ENCODE measurements at regions not wholly inside any gene's neighbourhood (a gene's known extent, or its start where the extent isn't known, plus 50 kb on each side); places are given as distances from the start of the nearest gene placed in this dataset.

DNA sequence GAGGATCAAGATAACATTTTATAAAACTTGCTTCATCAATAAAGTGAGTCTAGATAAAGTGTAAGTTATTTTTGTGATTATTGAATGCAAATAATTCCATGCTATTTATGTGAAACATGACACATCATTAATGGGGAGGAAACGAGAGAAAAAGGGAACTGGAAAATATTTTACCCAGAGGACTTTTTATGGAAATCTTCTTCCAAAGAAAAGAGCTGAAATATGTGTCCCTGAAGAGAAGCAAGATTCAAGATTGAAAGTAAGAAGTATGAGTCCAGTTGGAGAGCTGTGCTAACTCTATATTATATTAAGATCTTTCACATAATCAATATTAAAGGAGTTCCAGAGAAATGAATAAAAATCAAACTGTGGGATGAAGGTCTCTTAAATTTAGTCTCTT is 1361.8 kb downstream of the GATA3 start:
- no peak for TF ChIP-seq CTCF (IDR thresholded peaks at IDR 0.05; ENCODE audit: low read depth, low read length, missing control alignments)
- no peak for DNase-seq (ENCODE audit: extremely low read depth, low read depth)
- no peak overlapping the region for H3K4me3 ChIP-seq (replicated peaks; ENCODE audit: low read depth, low read length)

DNA sequence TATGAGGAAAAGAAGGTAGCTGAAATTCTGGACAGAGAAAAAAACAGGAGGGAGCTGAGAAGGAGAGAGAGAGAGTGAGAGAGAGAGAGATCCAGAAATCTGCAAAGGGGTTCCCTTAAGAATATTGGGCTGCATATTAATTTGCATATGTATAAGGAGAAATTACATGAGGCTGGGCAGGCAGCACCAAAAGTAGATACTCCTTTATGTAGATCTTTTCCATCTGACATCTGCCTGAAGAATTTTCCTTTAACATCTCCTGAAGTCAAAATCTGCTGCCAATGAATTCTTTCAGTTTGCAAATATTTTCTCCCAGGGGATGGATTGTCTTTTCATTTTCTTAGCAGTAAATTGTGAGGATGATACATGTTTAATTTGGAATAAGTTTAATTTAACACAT is 1365.3 kb downstream of the GATA3 start:
- DNase-seq (ENCODE audit: extremely low read depth, low read depth) = no peak
- no peak for TF ChIP-seq CTCF (IDR thresholded peaks at IDR 0.05; ENCODE audit: low read depth, low read length, missing control alignments)
- H3K4me3 ChIP-seq (replicated peaks; ENCODE audit: low read depth, low read length) = no peak overlapping the region

GRCh38 chr10:9427209-9427608 is 1372.7 kb downstream of the GATA3 start:
- no peak for TF ChIP-seq CTCF (IDR thresholded peaks at IDR 0.05; ENCODE audit: low read depth, low read length, missing control alignments)
- H3K4me3 ChIP-seq (replicated peaks; ENCODE audit: low read depth, low read length) = no peak overlapping the region
- DNase-seq (ENCODE audit: extremely low read depth, low read depth) = no peak

DNA sequence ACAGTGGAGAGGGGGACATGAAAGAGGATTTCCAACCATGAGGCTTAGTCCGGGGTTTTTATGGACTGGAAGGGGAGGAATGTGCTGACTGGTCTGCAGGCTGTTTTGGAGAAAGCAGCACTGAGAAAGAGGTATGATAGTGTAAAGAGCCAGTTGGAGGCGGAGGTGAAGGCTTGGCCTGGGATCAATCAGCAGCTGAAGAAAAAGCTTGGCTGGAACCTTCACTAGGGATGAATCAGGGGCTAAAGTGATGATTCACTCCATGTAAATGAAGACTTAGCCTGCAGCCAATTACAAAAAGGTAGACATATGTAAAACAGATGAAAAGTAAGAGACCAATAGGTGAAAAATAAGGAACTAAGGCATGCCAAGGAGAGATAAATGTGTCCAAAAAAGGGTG is 1382.6 kb downstream of the GATA3 start:
- no peak overlapping the region for H3K4me3 ChIP-seq (replicated peaks; ENCODE audit: low read depth, low read length)
- TF ChIP-seq CTCF (IDR thresholded peaks at IDR 0.05; ENCODE audit: low read depth, low read length, missing control alignments) = no peak
- no peak for DNase-seq (ENCODE audit: extremely low read depth, low read depth)

- no peak overlapping the region for H3K4me3 ChIP-seq (replicated peaks; ENCODE audit: low read depth, low read length)
- no peak for TF ChIP-seq CTCF (IDR thresholded peaks at IDR 0.05; ENCODE audit: low read depth, low read length, missing control alignments)
- no peak for DNase-seq (ENCODE audit: extremely low read depth, low read depth)
These were observed 1389.3 kb downstream of the GATA3 start for GRCh38 chr10:9443758-9444157.

DNA sequence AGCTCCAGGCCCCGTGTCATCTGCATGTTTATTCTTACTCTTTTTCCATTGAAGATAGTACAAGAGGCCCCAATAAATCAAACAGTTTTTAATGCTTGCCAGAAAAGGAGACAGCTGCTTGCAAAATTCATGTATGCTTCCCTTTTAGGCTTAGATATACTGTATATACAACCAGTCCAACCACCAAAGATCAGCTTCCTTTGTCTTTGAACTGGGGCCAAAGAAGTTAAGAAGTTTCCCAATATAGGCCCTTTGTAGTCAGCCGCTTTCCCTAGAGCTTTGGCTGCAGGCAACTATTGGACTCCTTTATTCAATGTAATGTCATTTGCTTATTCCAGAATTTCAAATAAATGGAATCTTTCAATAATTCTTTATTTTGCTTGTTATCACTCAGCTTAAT is 1395.0 kb downstream of the GATA3 start:
- TF ChIP-seq CTCF (IDR thresholded peaks at IDR 0.05; ENCODE audit: low read depth, low read length, missing control alignments) = no peak
- H3K4me3 ChIP-seq (replicated peaks; ENCODE audit: low read depth, low read length) = no peak overlapping the region
- no peak for DNase-seq (ENCODE audit: extremely low read depth, low read depth)

- no peak overlapping the region for H3K4me3 ChIP-seq (replicated peaks; ENCODE audit: low read depth, low read length)
- no peak for DNase-seq (ENCODE audit: extremely low read depth, low read depth)
- TF ChIP-seq CTCF (IDR thresholded peaks at IDR 0.05; ENCODE audit: low read depth, low read length, missing control alignments) = no peak
These were observed 1396.3 kb downstream of the GATA3 start for GRCh38 chr10:9450801-9451200.
